Upper lobe of left lung (tissue), 6 donors: ENCODE measurements at regions not wholly inside any gene's neighbourhood (a gene's known extent, or its start where the extent isn't known, plus 50 kb on each side); places are given as distances from the start of the nearest gene placed in this dataset.
A peak's percentile ranks its signal among the peaks of the same experiment; 100 is the strongest.

Source experiments
- ATAC-seq, 2 donors: fragments of 200-7000 bp; cut with Tn5 transposase; one replicate each; pipeline ENCODE4 v1.9.1; 2022; ENCODE audit warnings: mild to moderate bottlenecking in 2 of 2, moderate library complexity in 2 of 2; ENCODE audit not compliant: low FRiP score in 2 of 2
- DNase-seq, 2 donors: peaks; one replicate each; pipeline ENCODE4 v3.0.0-alpha.2; 2019 to 2020
- H3K27ac ChIP-seq, 4 donors: fragments of 200-600 bp; sonication (generic); one replicate each; pipeline ENCODE4 v1.5.1; 2016 to 2019
- H3K27me3 ChIP-seq, 4 donors: fragments of 200-600 bp; sonication (generic); one replicate each; pipeline ENCODE4 v1.5.1; 2017 to 2019
- H3K36me3 ChIP-seq, 4 donors: fragments of 200-600 bp; sonication (generic); one replicate each; pipeline ENCODE4 v1.5.1; 2016 to 2019
- H3K4me1 ChIP-seq, 4 donors: fragments of 200-600 bp; sonication (generic); one replicate each; pipeline ENCODE4 v1.5.1; 2018 to 2019
- H3K4me3 ChIP-seq, 4 donors: fragments of 200-600 bp; sonication (generic); one replicate each; pipeline ENCODE4 v1.5.1; 2017 to 2019; ENCODE audit warnings: mild to moderate bottlenecking in 2 of 4, moderate library complexity in 1 of 4
- H3K9me3 ChIP-seq, 4 donors: fragments of 200-600 bp; sonication (generic); one replicate each; pipeline ENCODE4 v1.5.1; 2018 to 2019
- CTCF ChIP-seq, 6 experiments: fragments of 450-650 bp in 4 of 6; fragments of 200-600 bp in 2 of 6; sonication (generic) in 2 of 6; IDR thresholded peaks; one replicate each; pipeline ENCODE4 v1.5.1; 2016 to 2019; ENCODE audit warnings: antibody characterized with exemption in 6 of 6
- EP300 ChIP-seq, 4 donors: sonication (generic); formaldehyde crosslinking; IDR thresholded peaks; one replicate each; pipeline ENCODE4 v1.5.1; 2017; ENCODE audit warnings: antibody characterized with exemption in 4 of 4, control low read depth in 2 of 4
- POLR2A ChIP-seq, 4 donors: fragments of 450-650 bp; IDR thresholded peaks; one replicate each; pipeline ENCODE4 v1.5.1; 2016 to 2017; ENCODE audit warnings: antibody characterized with exemption in 4 of 4, mild to moderate bottlenecking in 2 of 4
- POLR2AphosphoS5 ChIP-seq, 2 donors: sonication (generic); formaldehyde crosslinking; IDR thresholded peaks; one replicate each; pipeline ENCODE4 v1.5.1; 2017; ENCODE audit warnings: antibody characterized with exemption in 2 of 2
- WGBS, 2 donors: methylation state at CpG; one replicate each; pipeline ENCODE4 v1.1.5; 2017 to 2018; 5-methylcytosine and 5-hydroxymethylcytosine counted together
- donor health status: DM: no; HTN: no; CAD: no; lungs with moderate emphysema.
- donor health status: DM: no; HTN: yes; CAD: no; lungs with severe emphysema.

- Histone ChIP-seq H3K4me3 (no peak overlapping the region), H3K27me3 (no peaks in the 10 kb centered on the region), H3K9me3 (no peaks in the 10 kb centered on the region), H3K36me3 (no peaks in the 10 kb centered on the region), H3K4me1 (no peaks in the 10 kb centered on the region), H3K27ac (no peak overlapping the region)
- ATAC-seq = no peak
- 59 to 73% methylated on average over 1 to 2 of the region's 2 CpGs for WGBS, 2 donors
- TF ChIP-seq EP300 (IDR thresholded peaks at IDR 0.05) (no peak), CTCF (IDR thresholded peaks at IDR 0.05) (no peak), POLR2A (IDR thresholded peaks at IDR 0.05) (no peak), POLR2AphosphoS5 (IDR thresholded peaks at IDR 0.05) (no peak)
- DNase-seq = no peak
Measured at GRCh38 chr2:65620026-65620425, 187.6 kb upstream of the SPRED2 start.

- Histone ChIP-seq H3K9me3 (no peaks in the 10 kb centered on the region), H3K27me3 (no peaks in the 10 kb centered on the region), H3K27ac (no peak overlapping the region), H3K36me3 (no peaks in the 10 kb centered on the region), H3K4me3 (no peak overlapping the region), H3K4me1 (no peaks in the 10 kb centered on the region)
- no peak for ATAC-seq
- no peak for TF ChIP-seq POLR2A (IDR thresholded peaks at IDR 0.05)
- no peak for TF ChIP-seq CTCF (IDR thresholded peaks at IDR 0.05)
- no peak for TF ChIP-seq POLR2AphosphoS5 (IDR thresholded peaks at IDR 0.05)
- no peak for TF ChIP-seq EP300 (IDR thresholded peaks at IDR 0.05)
- no peak for DNase-seq
- 91 to 94% methylated on average over 2 of the region's 2 CpGs for WGBS, 2 donors
Measured at GRCh38 chr2:65615602-65616001, 183.2 kb upstream of the SPRED2 start.

GRCh38 chr2:65613968-65614555, 181.7 kb upstream of the SPRED2 start:
- no peaks in the 10 kb centered on the region for H3K4me1 ChIP-seq
- no peak for DNase-seq
- WGBS, 2 donors = 82 to 85% methylated on average over 3 of the region's 3 CpGs
- no peak overlapping the region for H3K27ac ChIP-seq
- TF ChIP-seq POLR2AphosphoS5 (IDR thresholded peaks at IDR 0.05) = no peak
- no peak for TF ChIP-seq CTCF (IDR thresholded peaks at IDR 0.05)
- no peak for TF ChIP-seq EP300 (IDR thresholded peaks at IDR 0.05)
- TF ChIP-seq POLR2A (IDR thresholded peaks at IDR 0.05) = no peak
- H3K36me3 ChIP-seq = no peaks in the 10 kb centered on the region
- no peak for ATAC-seq
- no peaks in the 10 kb centered on the region for H3K9me3 ChIP-seq
- no peak overlapping the region for H3K4me3 ChIP-seq
- H3K27me3 ChIP-seq = no peaks in the 10 kb centered on the region

- WGBS, 2 donors = 78 to 93% methylated on average over 2 of the region's 2 CpGs
- Histone ChIP-seq H3K27ac (no peak overlapping the region), H3K36me3 (no peaks in the 10 kb centered on the region), H3K4me1 (no peaks in the 10 kb centered on the region), H3K27me3 (no peaks in the 10 kb centered on the region), H3K4me3 (no peak overlapping the region), H3K9me3 (no peaks in the 10 kb centered on the region)
- no peak for ATAC-seq
- no peak for DNase-seq
- TF ChIP-seq EP300 (IDR thresholded peaks at IDR 0.05) (no peak), CTCF (IDR thresholded peaks at IDR 0.05) (no peak), POLR2AphosphoS5 (IDR thresholded peaks at IDR 0.05) (no peak), POLR2A (IDR thresholded peaks at IDR 0.05) (no peak)
Measured at GRCh38 chr2:65611488-65611887, 179.1 kb upstream of the SPRED2 start.

GRCh38 chr2:65608916-65609315, 176.5 kb upstream of the SPRED2 start:
- Histone ChIP-seq H3K27ac (no peak overlapping the region), H3K27me3 (no peaks in the 10 kb centered on the region), H3K4me3 (no peak overlapping the region), H3K36me3 (no peaks in the 10 kb centered on the region), H3K4me1 (no peaks in the 10 kb centered on the region), H3K9me3 (no peaks in the 10 kb centered on the region)
- WGBS, 2 donors = 72 to 78% methylated on average over 14 of the region's 14 CpGs
- TF ChIP-seq POLR2AphosphoS5 (IDR thresholded peaks at IDR 0.05) (no peak), CTCF (IDR thresholded peaks at IDR 0.05) (no peak), EP300 (IDR thresholded peaks at IDR 0.05) (no peak), POLR2A (IDR thresholded peaks at IDR 0.05) (no peak)
- DNase-seq (peak in 1 of 2 donors; percentile 32), ATAC-seq (no peak)
